ENCODE measurements at regions not wholly inside any gene's neighbourhood (a gene's known extent, or its start where the extent isn't known, plus 50 kb on each side); places are given as distances from the start of the nearest gene placed in this dataset.

- WGBS (ENCODE audit: insufficient coverage, low coverage, missing lambda C conversion rate) = 0% methylated on average over 3 of the region's 3 CpGs
- BruUV-seq (replicated peaks) = no TSS peak
- Histone ChIP-seq H3K9ac (ENCODE audit: insufficient read depth in 1 of 2, low read depth in 2 of 2, low read length in 2 of 2) (no peak overlapping the region), H3K27ac (ENCODE audit: extremely low read depth, low read depth, low read length) (no peak overlapping the region), H4K20me1 (replicated peaks; ENCODE audit: control insufficient read depth, insufficient read depth, low read length) (no peaks in the 10 kb centered on the region), H3K27me3 (ENCODE audit: control insufficient read depth in 2 of 2, insufficient read depth in 2 of 2, low read length in 2 of 2) (no peaks in the 10 kb centered on the region), H3K36me3 (ENCODE audit: control insufficient read depth, insufficient read depth, low read length) (no peaks in the 10 kb centered on the region), H3K4me1 (replicated peaks in 1 of 2; ENCODE audit: control insufficient read depth in 2 of 2, insufficient read depth in 2 of 2, low read length in 2 of 2) (no peaks in the 10 kb centered on the region), H3K4me3 (no peak overlapping the region), H2AFZ (ENCODE audit: low read depth, low read length) (no peak overlapping the region), H3K9me1 (ENCODE audit: control insufficient read depth, insufficient read depth, low read length) (no peaks in the 10 kb centered on the region), H3K79me2 (ENCODE audit: control insufficient read depth, insufficient read depth, low read length) (no peaks in the 10 kb centered on the region), H3K4me2 (ENCODE audit: insufficient read depth, low read length) (no peak overlapping the region), H3K9me3 (replicated peaks; ENCODE audit: control insufficient read depth, insufficient read depth, low read depth, low read length) (no peaks in the 10 kb centered on the region)
- DNase-seq (ENCODE audit: extremely low read depth in 1 of 4, low spot score in 3 of 4) (no peak), ATAC-seq (no peak), FAIRE-seq (no peak)
- ChIA-PET CTCF (ENCODE audit: low intra/inter-chr PET ratio) (no interaction called here), POLR2A (no interaction called here)
- intact Hi-C loops (cut with micrococcal nuclease) = no loop called here
- in situ Hi-C loops (cut with MboI) = no loop called here
- TF ChIP-seq SIX5 (IDR thresholded peaks at IDR 0.05; ENCODE audit: borderline replicate concordance in 1 of 2, insufficient read depth in 1 of 2, low read depth in 1 of 2, low read length in 2 of 2) = no peak
- TF ChIP-seq ZSCAN32 (CRISPR knock-in tag; IDR thresholded peaks at IDR 0.05) = no peak
- no peak for TF ChIP-seq CCAR2 (IDR thresholded peaks at IDR 0.05; ENCODE audit: low read depth, low read length)
- TF ChIP-seq, protein P1, sequence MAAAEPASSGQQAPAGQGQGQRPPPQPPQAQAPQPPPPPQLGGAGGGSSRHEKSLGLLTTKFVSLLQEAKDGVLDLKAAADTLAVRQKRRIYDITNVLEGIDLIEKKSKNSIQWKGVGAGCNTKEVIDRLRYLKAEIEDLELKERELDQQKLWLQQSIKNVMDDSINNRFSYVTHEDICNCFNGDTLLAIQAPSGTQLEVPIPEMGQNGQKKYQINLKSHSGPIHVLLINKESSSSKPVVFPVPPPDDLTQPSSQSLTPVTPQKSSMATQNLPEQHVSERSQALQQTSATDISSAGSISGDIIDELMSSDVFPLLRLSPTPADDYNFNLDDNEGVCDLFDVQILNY (CRISPR knock-in tag; IDR thresholded peaks at IDR 0.05) = no peak
- no peak for TF ChIP-seq PHF21A (IDR thresholded peaks at IDR 0.05; ENCODE audit: borderline replicate concordance, low read depth)
- TF ChIP-seq POLR2AphosphoS5 (IDR thresholded peaks at IDR 0.05; ENCODE audit: control insufficient read depth, insufficient read depth, low read depth, low read length) = no peak
- TF ChIP-seq DDX20 (tag; IDR thresholded peaks at IDR 0.05; ENCODE audit: low read depth) = no peak
- no peak for TF ChIP-seq HDAC6 (IDR thresholded peaks at IDR 0.05; ENCODE audit: low read depth, low read length)
- TF ChIP-seq SMAD3 (CRISPR knock-in tag; conservative IDR thresholded peaks at IDR 0.05) = no peak
- TF ChIP-seq BRD9 (IDR thresholded peaks at IDR 0.05; ENCODE audit: low read depth, partially characterized antibody) = no peak
- no peak for TF ChIP-seq CREM (IDR thresholded peaks at IDR 0.05; ENCODE audit: low read depth)
- TF ChIP-seq LCOR (CRISPR knock-in tag; IDR thresholded peaks at IDR 0.05) = no peak
- TF ChIP-seq, protein P2, sequence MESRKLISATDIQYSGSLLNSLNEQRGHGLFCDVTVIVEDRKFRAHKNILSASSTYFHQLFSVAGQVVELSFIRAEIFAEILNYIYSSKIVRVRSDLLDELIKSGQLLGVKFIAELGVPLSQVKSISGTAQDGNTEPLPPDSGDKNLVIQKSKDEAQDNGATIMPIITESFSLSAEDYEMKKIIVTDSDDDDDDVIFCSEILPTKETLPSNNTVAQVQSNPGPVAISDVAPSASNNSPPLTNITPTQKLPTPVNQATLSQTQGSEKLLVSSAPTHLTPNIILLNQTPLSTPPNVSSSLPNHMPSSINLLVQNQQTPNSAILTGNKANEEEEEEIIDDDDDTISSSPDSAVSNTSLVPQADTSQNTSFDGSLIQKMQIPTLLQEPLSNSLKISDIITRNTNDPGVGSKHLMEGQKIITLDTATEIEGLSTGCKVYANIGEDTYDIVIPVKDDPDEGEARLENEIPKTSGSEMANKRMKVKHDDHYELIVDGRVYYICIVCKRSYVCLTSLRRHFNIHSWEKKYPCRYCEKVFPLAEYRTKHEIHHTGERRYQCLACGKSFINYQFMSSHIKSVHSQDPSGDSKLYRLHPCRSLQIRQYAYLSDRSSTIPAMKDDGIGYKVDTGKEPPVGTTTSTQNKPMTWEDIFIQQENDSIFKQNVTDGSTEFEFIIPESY (CRISPR knock-in tag; IDR thresholded peaks at IDR 0.05) = no peak
- no peak for TF ChIP-seq ILK (tag; IDR thresholded peaks at IDR 0.05; ENCODE audit: borderline replicate concordance, low read depth)
Observed at GRCh38 chr6:74768120-74768519, 437.7 kb downstream of the COL12A1 start.

Data from K562 (cell line).